H1 (cell line): ENCODE measurements at regions not wholly inside any gene's neighbourhood (a gene's known extent, or its start where the extent isn't known, plus 50 kb on each side); places are given as distances from the start of the nearest gene placed in this dataset.

Source experiments
- CTCF ChIA-PET: fragments of 300-600 bp; sonication (Branson Sonifier 250); formaldehyde crosslinking; loops from one replicate; lab custom pipeline; 2021; ENCODE audit not compliant: partially characterized antibody; lab: Charles Lee
- POLR2A ChIA-PET: fragments of 300-600 bp; sonication (Branson Sonifier 250); formaldehyde crosslinking; loops from one replicate; lab custom pipeline; 2021; ENCODE audit warnings: inconsistent platforms; ENCODE audit not compliant: partially characterized antibody; lab: Charles Lee
- DNase-seq, 2 experiments: peaks; one replicate each; pipeline versions ENCODE4 v3.0.0 to v3.0.0-alpha.2; 2010 to 2022; ENCODE audit warnings: low spot score in 2 of 2, low read depth in 1 of 2, mixed read lengths in 1 of 2
- FAIRE-seq: peaks from 2 replicates; lab custom pipeline; 2011; peaks lifted over from hg19 to GRCh38; lab: Jason Lieb, UNC
- H2AFZ ChIP-seq: 2 replicates; pipeline ENCODE4 v1.8.1; 2012; ENCODE audit warnings: low read length, inconsistent platforms
- H2AK5ac ChIP-seq: 2 replicates; pipeline ENCODE4 v1.6.1; 2013; ENCODE audit warnings: low read depth, low read length
- H2BK120ac ChIP-seq: replicated peaks from 2 replicates; pipeline ENCODE3; 2013; ENCODE audit warnings: low read depth, low read length, inconsistent platforms
- H2BK12ac ChIP-seq: 2 replicates; pipeline ENCODE4 v1.6.1; 2013; ENCODE audit warnings: low read depth, low read length
- H2BK15ac ChIP-seq: 2 replicates; pipeline ENCODE4 v1.6.1; 2013; ENCODE audit warnings: low read length
- H2BK20ac ChIP-seq: 2 replicates; pipeline ENCODE4 v1.6.1; 2013; ENCODE audit warnings: low read length
- H2BK5ac ChIP-seq: 2 replicates; pipeline ENCODE4 v1.6.1; 2013; ENCODE audit warnings: low read depth, low read length
- H3K14ac ChIP-seq: 2 replicates; pipeline ENCODE4 v1.6.1; 2013; ENCODE audit warnings: inconsistent platforms; ENCODE audit not compliant: insufficient read length
- H3K18ac ChIP-seq: 2 replicates; pipeline ENCODE4 v1.6.1; 2013; ENCODE audit warnings: low read length; ENCODE audit errors: extremely low read depth
- H3K23ac ChIP-seq: 2 replicates; pipeline ENCODE4 v1.6.1; 2013; ENCODE audit warnings: inconsistent platforms; ENCODE audit not compliant: insufficient read length
- H3K23me2 ChIP-seq: 2 replicates; pipeline ENCODE4 v1.6.1; 2013; ENCODE audit warnings: low read depth, low read length
- H3K27ac ChIP-seq: 2 replicates; pipeline ENCODE4 v1.6.1; 2011; ENCODE audit warnings: low read depth, low read length, inconsistent platforms
- H3K27me3 ChIP-seq, 4 experiments: replicated peaks in 1 of 4; 1 replicate in 1 of 4; 2 replicates in 3 of 4; pipeline versions ENCODE4 v1.6.1 to v1.8.1; 2011 to 2013; ENCODE audit warnings: low read length in 3 of 4, mild to moderate bottlenecking in 3 of 4, inconsistent platforms in 2 of 4, mixed read lengths in 2 of 4, moderate library complexity in 1 of 4; ENCODE audit not compliant: control insufficient read depth in 3 of 4, insufficient read depth in 3 of 4; ENCODE audit errors: extremely low read depth in 1 of 4
- H3K36me3 ChIP-seq, 4 experiments: 2 replicates each; pipeline versions ENCODE4 v1.6.1 to v1.8.1; 2011 to 2013; ENCODE audit warnings: mild to moderate bottlenecking in 4 of 4, low read length in 3 of 4, moderate library complexity in 2 of 4, control low read depth in 1 of 4, inconsistent platforms in 1 of 4; ENCODE audit not compliant: insufficient read depth in 4 of 4, control insufficient read depth in 2 of 4
- H3K4ac ChIP-seq: replicated peaks from 2 replicates; pipeline ENCODE3; 2013; ENCODE audit warnings: low read length, low read depth, mixed read lengths, inconsistent platforms; ENCODE audit not compliant: insufficient read length
- H3K4me1 ChIP-seq, 4 experiments: replicated peaks in 1 of 4; 1 replicate in 1 of 4; 2 replicates in 3 of 4; pipeline versions ENCODE4 v1.6.1 to v1.8.1; 2011 to 2013; ENCODE audit warnings: low read length in 3 of 4, inconsistent platforms in 2 of 4, mixed read lengths in 1 of 4; ENCODE audit not compliant: insufficient read depth in 4 of 4, control insufficient read depth in 3 of 4
- H3K4me2 ChIP-seq, 2 experiments: 2 replicates each; pipeline versions ENCODE4 v1.6.1 to v1.8.1; 2011 to 2013; ENCODE audit warnings: low read depth in 2 of 2, low read length in 2 of 2, control low read depth in 1 of 2, inconsistent platforms in 1 of 2, mild to moderate bottlenecking in 1 of 2; ENCODE audit not compliant: insufficient read depth in 1 of 2
- H3K4me3 ChIP-seq, 4 experiments: fragments of 200-600, 300-600 bp in 1 of 4; sonication (generic), shearing (Covaris generic), sonication (Bioruptor Twin) in 1 of 4; 2 replicates each; pipeline versions ENCODE4 v1.5.1 to v1.8.1; 2011 to 2016; ENCODE audit warnings: low read length in 4 of 4, low read depth in 3 of 4, control low read depth in 2 of 4, inconsistent platforms in 2 of 4, mild to moderate bottlenecking in 2 of 4, mixed read lengths in 1 of 4, moderate library complexity in 1 of 4; ENCODE audit not compliant: insufficient read depth in 2 of 4; ENCODE audit errors: extremely low read depth in 1 of 4
- H3K56ac ChIP-seq: replicated peaks from 2 replicates; pipeline ENCODE3; 2013; ENCODE audit warnings: low read depth, mild to moderate bottlenecking, mixed read lengths, low read length, inconsistent platforms; ENCODE audit not compliant: insufficient read length
- H3K79me1 ChIP-seq: 2 replicates; pipeline ENCODE4 v1.6.1; 2013; ENCODE audit warnings: low read depth, low read length, control low read depth
- H3K79me2 ChIP-seq, 2 experiments: 2 replicates each; pipeline versions ENCODE4 v1.6.1 to v1.8.1; 2012 to 2013; ENCODE audit warnings: low read length in 2 of 2, mild to moderate bottlenecking in 2 of 2, inconsistent platforms in 1 of 2; ENCODE audit not compliant: insufficient read depth in 2 of 2, control insufficient read depth in 1 of 2
- H3K9ac ChIP-seq, 4 experiments: replicated peaks in 1 of 4; 1 replicate in 1 of 4; 2 replicates in 3 of 4; pipeline versions ENCODE4 v1.6.1 to v1.8.1; 2011 to 2013; ENCODE audit warnings: low read depth in 3 of 4, low read length in 3 of 4, control low read depth in 2 of 4, mild to moderate bottlenecking in 2 of 4, moderate library complexity in 2 of 4, inconsistent platforms in 1 of 4; ENCODE audit errors: extremely low read depth in 1 of 4
- H3K9me3 ChIP-seq, 2 experiments: 2 replicates each; pipeline versions ENCODE4 v1.6.1 to v1.8.1; 2012 to 2013; ENCODE audit warnings: mild to moderate bottlenecking in 2 of 2, moderate library complexity in 2 of 2, control low read depth in 1 of 2, inconsistent platforms in 1 of 2, low read depth in 1 of 2, low read length in 1 of 2, mixed read lengths in 1 of 2; ENCODE audit not compliant: insufficient read depth in 2 of 2
- H4K20me1 ChIP-seq, 2 experiments: replicated peaks in 1 of 2; 2 replicates each; pipeline versions ENCODE3 to v1.8.1; 2011 to 2013; ENCODE audit warnings: inconsistent platforms in 2 of 2, low read length in 2 of 2, mild to moderate bottlenecking in 1 of 2; ENCODE audit not compliant: insufficient read depth in 2 of 2, control insufficient read depth in 1 of 2
- H4K5ac ChIP-seq: 2 replicates; pipeline ENCODE4 v1.6.1; 2013; ENCODE audit warnings: low read length, low read depth, mixed read lengths, inconsistent platforms; ENCODE audit not compliant: insufficient read length
- H4K8ac ChIP-seq: 2 replicates; pipeline ENCODE4 v1.8.0; 2013; ENCODE audit warnings: mild to moderate bottlenecking, moderate library complexity, low read length, inconsistent platforms; ENCODE audit not compliant: insufficient read depth; ENCODE audit errors: extremely low read depth
- H4K91ac ChIP-seq: replicated peaks from 2 replicates; pipeline ENCODE3; 2013; ENCODE audit warnings: low read length, mixed read lengths, inconsistent platforms; ENCODE audit not compliant: insufficient read length
- BRCA1 ChIP-seq: IDR thresholded peaks from 2 replicates; pipeline ENCODE4 v1.6.1; 2012; ENCODE audit warnings: low read depth, low read length, improper control_type of control experiment
- CEBPB ChIP-seq: IDR thresholded peaks from 2 replicates; pipeline ENCODE4 v1.6.1; 2012; ENCODE audit warnings: low read depth, low read length
- WGBS, 2 experiments: shearing (Covaris generic) in 1 of 2; methylation state at CpG; one replicate each; pipeline versions ENCODE4 v1.1.6 to v1.1.7; 2013 to 2015; ENCODE audit warnings: low lambda C conversion rate in 2 of 2, mixed read lengths in 2 of 2, inconsistent platforms in 1 of 2, low coverage in 1 of 2, missing lambda C conversion rate in 1 of 2; ENCODE audit not compliant: insufficient replicate concordance in 2 of 2, insufficient coverage in 1 of 2, insufficient read length in 1 of 2; ENCODE audit errors: extremely low coverage in 1 of 2, missing lambda C conversion rate in 1 of 2; 5-methylcytosine and 5-hydroxymethylcytosine counted together
- TF ChIP-seq, protein P1 (sequence below), 3 experiments: IDR thresholded peaks; 1 replicate in 2 of 3; 2 replicates in 1 of 3; pipeline versions ENCODE4 v1.5.1 to v1.6.1; 2011; ENCODE audit warnings: low read length in 3 of 3, mild to moderate bottlenecking in 3 of 3, inconsistent platforms in 2 of 3, low read depth in 1 of 3, moderate library complexity in 1 of 3; ENCODE audit not compliant: insufficient read depth in 1 of 3; ENCODE audit errors: control extremely low read depth in 1 of 3
- TF ChIP-seq, protein P2 (sequence below): IDR thresholded peaks from 2 replicates; pipeline ENCODE4 v1.6.1; 2012; ENCODE audit warnings: inconsistent platforms

DNA sequence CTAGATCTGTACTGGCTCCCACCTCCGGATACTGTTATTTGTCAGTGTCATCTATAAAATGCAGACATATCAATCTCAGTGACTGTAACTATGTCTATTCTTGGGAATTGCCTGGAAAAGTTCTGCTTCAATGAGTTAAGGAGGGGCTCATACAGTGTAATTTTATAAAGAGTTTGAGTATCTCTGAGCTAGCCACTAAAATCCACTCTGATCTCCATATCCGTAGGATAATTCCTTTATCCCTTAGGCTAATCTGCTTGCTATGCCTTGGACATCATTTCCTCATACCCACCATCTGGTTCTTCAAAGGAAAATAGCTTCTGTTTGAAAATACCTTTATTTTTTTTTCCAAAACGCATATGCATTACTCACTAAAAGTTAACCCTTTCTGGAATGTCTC, 863.2 kb downstream of the SUCLG1 start:
- Histone ChIP-seq H3K36me3 (no peaks in the 10 kb centered on the region), H3K56ac (no peak overlapping the region), H3K4me3 (no peak overlapping the region), H3K79me2 (no peaks in the 10 kb centered on the region), H3K4me2 (no peak overlapping the region), H2BK5ac (no peak overlapping the region), H3K14ac (no peak overlapping the region), H4K91ac (no peak overlapping the region), H3K9ac (no peak overlapping the region), H3K4ac (no peak overlapping the region), H2AK5ac (no peak overlapping the region), H2BK15ac (no peak overlapping the region), H3K23ac (no peak overlapping the region), H3K27me3 (no peaks in the 10 kb centered on the region), H2BK120ac (no peak overlapping the region), H2AFZ (no peak overlapping the region), H4K5ac (no peak overlapping the region), H2BK12ac (no peak overlapping the region), H3K4me1 (no peaks in the 10 kb centered on the region), H3K9me3 (no peaks in the 10 kb centered on the region), H3K23me2 (no peaks in the 10 kb centered on the region), H4K8ac (no peak overlapping the region)
- FAIRE-seq (no peak), DNase-seq (no peak)
- CTCF ChIA-PET = interaction anchor here (0.6 kb wide), 1 partner anchor 1895 kb away, joined by 3 read pairs; no protein-coding TSS in a partner anchor
- TF ChIP-seq, protein P1, sequence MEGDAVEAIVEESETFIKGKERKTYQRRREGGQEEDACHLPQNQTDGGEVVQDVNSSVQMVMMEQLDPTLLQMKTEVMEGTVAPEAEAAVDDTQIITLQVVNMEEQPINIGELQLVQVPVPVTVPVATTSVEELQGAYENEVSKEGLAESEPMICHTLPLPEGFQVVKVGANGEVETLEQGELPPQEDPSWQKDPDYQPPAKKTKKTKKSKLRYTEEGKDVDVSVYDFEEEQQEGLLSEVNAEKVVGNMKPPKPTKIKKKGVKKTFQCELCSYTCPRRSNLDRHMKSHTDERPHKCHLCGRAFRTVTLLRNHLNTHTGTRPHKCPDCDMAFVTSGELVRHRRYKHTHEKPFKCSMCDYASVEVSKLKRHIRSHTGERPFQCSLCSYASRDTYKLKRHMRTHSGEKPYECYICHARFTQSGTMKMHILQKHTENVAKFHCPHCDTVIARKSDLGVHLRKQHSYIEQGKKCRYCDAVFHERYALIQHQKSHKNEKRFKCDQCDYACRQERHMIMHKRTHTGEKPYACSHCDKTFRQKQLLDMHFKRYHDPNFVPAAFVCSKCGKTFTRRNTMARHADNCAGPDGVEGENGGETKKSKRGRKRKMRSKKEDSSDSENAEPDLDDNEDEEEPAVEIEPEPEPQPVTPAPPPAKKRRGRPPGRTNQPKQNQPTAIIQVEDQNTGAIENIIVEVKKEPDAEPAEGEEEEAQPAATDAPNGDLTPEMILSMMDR (IDR thresholded peaks at IDR 0.05; ENCODE audit: control extremely low read depth in 1 of 3, insufficient read depth in 1 of 3, low read depth in 1 of 3, low read length in 3 of 3) = no peak
- TF ChIP-seq, protein P2, sequence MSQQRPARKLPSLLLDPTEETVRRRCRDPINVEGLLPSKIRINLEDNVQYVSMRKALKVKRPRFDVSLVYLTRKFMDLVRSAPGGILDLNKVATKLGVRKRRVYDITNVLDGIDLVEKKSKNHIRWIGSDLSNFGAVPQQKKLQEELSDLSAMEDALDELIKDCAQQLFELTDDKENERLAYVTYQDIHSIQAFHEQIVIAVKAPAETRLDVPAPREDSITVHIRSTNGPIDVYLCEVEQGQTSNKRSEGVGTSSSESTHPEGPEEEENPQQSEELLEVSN = no peak
- TF ChIP-seq BRCA1 = no peak
- TF ChIP-seq CEBPB = no peak
- TF ChIP-seq, all 59 proteins: peak for 0
- Histone ChIP-seq H2BK20ac (no peak overlapping the region), H3K18ac (no peak overlapping the region), H3K27ac (no peak overlapping the region), H4K20me1 (no peaks in the 10 kb centered on the region), H3K79me1 (no peaks in the 10 kb centered on the region)
- POLR2A ChIA-PET = no interaction called here
- WGBS, 2 experiments = 88% methylated on average over 3 of the region's 3 CpGs; no CpG with 5 or more reads in 1 of the 2 experiments
